Activated CD4-positive, alpha-beta T cell treated with anti-CD3 and anti-CD28 coated beads, Interleukin-10, Interleukin-2, amounts not matched to agents 100 ng/mL and 50 ng/mL, durations not matched to agents 16 hours and 8 hours (primary cell): ENCODE measurements at regions not wholly inside any gene's neighbourhood (a gene's known extent, or its start where the extent isn't known, plus 50 kb on each side); places are given as distances from the start of the nearest gene placed in this dataset.

Experiments
- DNase-seq: peaks from one replicate; pipeline ENCODE4 v3.0.0-alpha.2; 2020

DNA sequence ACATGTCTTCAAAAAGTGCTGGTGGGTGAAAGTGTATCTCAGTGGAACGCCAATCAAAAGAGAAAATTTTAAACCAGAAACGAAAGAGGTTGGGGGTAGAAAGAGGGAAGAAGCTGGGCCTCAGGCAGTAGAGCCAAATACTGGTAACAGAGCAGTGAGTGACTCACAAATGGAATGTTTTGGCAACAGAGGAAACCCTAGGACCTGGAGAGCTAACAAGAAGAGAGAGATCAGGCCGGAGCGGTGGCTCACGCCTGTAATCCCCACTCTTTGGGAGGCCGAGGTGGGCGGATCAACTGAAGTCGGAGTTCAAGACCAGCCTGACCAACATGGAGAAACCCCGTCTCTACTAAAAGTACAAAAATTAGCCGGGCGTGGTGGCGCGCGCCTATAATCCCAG is 450.8 kb upstream of the NAALADL2 start:
- no peak for DNase-seq

DNA sequence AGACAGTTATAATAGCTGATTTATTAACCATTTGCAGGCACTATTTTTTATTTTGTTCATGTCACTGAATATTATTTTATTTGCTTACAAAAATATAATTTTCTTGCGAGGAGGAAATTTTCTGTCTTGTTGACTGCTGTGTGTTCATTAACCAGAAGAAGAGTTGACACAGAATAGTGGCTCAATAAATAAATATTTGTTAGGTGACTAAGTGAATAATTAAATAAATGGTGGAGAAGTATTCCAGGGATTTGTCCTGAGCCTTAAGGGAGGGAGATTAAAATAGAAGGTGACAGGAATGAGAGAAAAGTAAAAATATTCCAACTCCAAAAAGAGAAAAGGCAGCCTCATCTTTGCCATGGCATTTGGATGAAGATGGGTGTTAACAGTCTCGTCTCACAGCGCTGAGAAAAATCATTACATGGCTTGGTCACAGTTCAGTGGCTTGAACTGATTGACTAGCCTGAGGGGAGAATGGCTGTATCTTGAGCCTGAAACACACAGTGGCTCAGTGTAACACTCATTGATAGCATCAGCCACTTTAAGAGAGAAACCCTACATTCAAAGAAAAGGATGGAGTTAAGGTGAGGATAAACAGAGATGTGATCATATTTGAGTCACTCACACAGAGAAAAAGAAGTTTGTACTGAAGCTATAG is 449.9 kb upstream of the NAALADL2 start:
- DNase-seq, result no peak

- no peak for DNase-seq
These were observed 445.8 kb upstream of the NAALADL2 start for GRCh38 chr3:174413062-174413912.

DNA sequence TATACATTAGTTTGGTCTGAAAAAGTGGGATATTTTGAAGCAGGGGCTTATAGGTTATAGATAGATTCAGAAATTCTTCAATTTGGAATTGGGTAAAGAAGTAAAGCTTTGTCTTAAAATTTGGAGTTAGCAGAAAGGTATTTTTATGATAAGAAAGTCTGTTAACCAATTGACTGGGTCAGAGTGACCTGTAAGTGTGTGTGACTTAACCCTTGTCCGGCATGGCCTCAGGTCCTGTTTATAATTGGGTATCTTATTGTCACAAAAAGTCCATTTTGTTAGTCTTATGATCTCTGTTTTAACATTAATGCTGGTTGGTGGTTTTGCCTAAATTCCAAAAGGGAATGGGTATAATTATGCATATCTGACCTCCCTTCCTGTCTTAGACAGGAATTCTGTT is 444.2 kb upstream of the NAALADL2 start:
- DNase-seq, result no peak

GRCh38 chr3:174417573-174417972 is 441.6 kb upstream of the NAALADL2 start:
- DNase-seq, result no peak

GRCh38 chr3:174419216-174419615 is 439.9 kb upstream of the NAALADL2 start:
- DNase-seq, result no peak

DNA sequence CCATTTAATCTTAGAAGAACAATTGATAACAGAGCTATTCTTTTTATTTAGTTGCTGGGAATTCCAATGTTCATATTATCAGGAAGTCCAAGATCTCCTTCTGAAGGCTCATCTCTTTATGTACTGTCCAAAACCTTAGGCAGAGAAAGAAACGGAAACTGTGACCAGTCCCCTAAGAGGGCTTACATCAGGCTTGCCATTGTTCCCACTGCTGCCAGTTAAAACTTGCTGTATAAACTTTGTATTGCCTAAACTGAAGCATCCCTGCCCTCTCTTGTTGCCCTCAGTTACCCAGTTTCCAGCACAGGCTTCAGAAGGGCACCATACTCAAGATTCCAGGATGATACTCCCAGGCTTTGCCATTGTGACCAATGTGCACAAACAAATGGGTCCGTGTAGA is 435.2 kb upstream of the NAALADL2 start:
- DNase-seq, result no peak

DNA sequence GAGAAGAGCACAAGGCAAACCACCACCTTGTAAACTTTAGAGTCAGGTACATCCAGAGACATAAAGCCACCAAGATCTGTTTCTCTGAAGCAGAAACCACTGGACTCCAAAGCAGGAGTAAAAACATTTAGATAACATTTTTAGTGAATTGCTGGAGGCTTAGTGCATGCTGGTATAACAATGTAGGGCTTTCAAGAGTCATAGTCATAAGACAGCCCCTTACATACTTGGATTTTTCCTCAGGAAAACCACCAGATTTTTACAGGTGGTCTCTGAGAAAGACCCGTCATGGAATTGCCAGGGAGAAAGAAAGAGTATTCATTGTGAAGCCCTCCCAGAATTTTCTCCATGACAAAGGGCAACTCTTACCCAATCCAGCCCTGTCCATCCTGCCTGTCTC is 434.5 kb upstream of the NAALADL2 start:
- DNase-seq, result no peak

DNA sequence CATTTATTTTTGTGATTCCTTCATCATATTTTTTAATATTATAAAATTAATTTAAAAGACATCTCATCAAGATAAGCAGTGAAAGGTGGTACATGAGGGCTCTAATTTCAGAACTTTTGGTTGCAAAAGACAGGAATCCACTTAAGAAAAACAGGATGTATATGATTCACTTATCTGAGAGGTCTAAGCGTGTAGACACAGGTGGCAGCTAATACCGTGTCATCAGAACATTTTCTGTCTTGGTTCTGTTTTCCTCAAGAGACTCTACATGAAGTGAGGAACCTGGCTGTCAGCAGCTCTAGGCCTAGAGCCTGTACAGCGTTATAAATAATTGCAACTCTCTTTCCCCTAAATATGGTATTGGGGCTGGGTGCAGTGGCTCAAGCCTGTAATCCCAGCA is 433.7 kb upstream of the NAALADL2 start:
- DNase-seq, result no peak

DNA sequence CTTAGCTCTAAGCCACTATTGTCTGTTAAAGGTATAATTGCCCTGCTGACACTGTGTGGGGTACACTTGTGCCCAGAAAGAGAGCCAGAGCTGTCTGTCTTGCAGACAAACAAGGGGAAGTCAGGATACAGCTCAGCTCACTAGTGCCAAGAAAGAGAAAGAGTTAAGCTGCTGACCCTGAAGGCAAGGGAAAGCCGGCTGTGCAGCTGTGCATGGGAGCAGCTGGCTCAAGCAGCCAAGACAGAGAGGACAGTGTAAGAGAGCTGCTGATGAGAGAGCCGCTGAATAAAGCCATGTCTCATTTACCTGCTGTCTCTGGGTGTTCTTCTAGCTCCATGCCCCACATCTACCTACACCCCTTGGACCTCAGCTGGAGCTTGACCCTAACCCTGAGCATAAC is 428.1 kb upstream of the NAALADL2 start:
- DNase-seq, result no peak

GRCh38 chr3:174431717-174432116 is 427.4 kb upstream of the NAALADL2 start:
- no peak for DNase-seq

- no peak for DNase-seq
These were observed 422.8 kb upstream of the NAALADL2 start for GRCh38 chr3:174436367-174436766.

DNA sequence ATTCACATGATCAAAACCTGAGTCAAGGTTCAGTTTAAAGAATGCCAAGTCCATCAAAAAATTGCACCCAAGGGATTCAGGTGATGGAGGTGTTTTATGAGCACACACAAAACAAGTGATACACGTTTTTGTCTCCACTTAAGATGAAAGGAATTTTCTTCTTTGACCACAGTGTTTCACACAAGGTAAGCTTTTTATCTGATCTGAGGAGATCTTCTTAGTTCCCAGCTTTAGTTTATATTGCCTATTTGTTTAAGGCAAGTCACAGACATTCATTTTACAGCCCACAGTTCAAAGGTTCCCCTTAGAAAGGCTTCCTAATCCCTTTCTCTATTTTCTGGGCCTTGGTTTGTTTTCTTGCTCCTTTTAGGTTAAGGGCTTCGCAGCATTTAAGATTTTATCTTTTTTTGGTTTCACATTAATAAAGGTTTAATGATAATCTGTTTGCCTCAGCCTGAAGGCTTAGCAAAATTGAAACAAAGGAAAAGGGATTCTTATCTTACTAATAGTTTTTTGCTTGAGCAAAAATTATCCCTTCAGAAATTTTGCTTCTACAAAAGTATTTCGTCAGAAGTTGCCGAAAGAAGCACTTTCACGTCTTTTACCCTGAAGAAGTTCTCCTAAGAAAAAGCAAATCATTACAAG is 420.5 kb upstream of the NAALADL2 start:
- DNase-seq, result no peak

GRCh38 chr3:174439331-174440252 is 419.5 kb upstream of the NAALADL2 start:
- no peak for DNase-seq

DNA sequence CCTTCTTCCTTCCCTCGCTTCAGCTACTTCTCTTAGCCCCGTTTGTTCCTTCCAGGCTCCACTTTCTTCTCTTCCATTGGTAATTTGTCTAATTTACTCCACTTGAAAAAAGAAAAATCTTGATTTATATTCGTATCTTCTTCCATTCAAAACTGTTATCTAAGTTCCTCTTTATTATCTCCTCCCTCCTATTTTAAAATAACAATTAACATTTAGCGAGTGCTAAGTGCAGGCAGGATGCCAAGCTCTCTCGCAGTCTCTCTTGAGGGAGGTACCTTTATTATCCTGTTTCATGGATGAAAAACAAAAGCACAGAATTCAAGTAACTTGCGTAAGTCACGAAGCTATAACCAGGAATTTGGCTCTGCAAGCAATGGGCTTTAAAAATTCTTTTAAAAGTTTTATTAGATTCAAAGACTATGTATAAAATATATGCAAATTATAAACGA is 418.9 kb upstream of the NAALADL2 start:
- DNase-seq, result no peak

GRCh38 chr3:174440741-174441587 is 418.2 kb upstream of the NAALADL2 start:
- peak; percentile 68 for DNase-seq

- DNase-seq, result no peak
These were observed 417.4 kb upstream of the NAALADL2 start for GRCh38 chr3:174441588-174442301.

GRCh38 chr3:174442302-174442682 is 416.8 kb upstream of the NAALADL2 start:
- DNase-seq, result no peak

DNA sequence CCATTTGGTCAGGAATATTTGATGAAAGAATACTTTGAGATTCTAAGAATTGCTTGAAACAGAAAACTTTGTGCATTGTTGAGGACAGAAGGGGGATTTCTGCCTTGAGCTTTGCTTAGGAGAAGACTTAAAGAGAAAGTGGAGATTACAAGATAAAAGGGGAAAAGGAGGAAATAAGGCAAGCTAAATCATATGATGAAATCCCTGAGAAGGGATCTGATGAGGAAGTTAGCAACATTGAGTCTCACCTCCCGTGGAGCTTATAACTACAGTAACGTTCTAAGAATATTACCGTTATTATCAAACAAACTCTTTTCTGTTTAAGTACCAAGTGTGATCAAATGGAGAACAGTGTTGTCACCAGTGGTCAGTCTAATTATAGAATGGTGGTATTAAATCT is 414.7 kb upstream of the NAALADL2 start:
- no peak for DNase-seq

GRCh38 chr3:174457758-174458157 is 401.4 kb upstream of the NAALADL2 start:
- no peak for DNase-seq

- DNase-seq, result no peak
These were observed 398.3 kb upstream of the NAALADL2 start for GRCh38 chr3:174460831-174461230.
